ENCODE measurements at regions not wholly inside any gene's neighbourhood (a gene's known extent, or its start where the extent isn't known, plus 50 kb on each side); places are given as distances from the start of the nearest gene placed in this dataset.

GRCh38 chr13:89726690-89727435 lies 1620.6 kb upstream of the MIR17HG start:
- DNase-seq (ENCODE audit: low read depth): no peak

- no peak for DNase-seq (ENCODE audit: low read depth)
Measured at GRCh38 chr13:89733829-89734228, 1613.7 kb upstream of the MIR17HG start.

- no peak for DNase-seq (ENCODE audit: low read depth)
Measured at GRCh38 chr13:89737051-89737450, 1610.4 kb upstream of the MIR17HG start.

GRCh38 chr13:89738072-89738471 lies 1609.4 kb upstream of the MIR17HG start:
- no peak for DNase-seq (ENCODE audit: low read depth)

GRCh38 chr13:89740994-89741685 lies 1606.3 kb upstream of the MIR17HG start:
- DNase-seq (ENCODE audit: low read depth): no peak

GRCh38 chr13:89746554-89746953 lies 1600.9 kb upstream of the MIR17HG start:
- DNase-seq (ENCODE audit: low read depth): no peak

GRCh38 chr13:89748716-89749115 lies 1598.8 kb upstream of the MIR17HG start:
- no peak for DNase-seq (ENCODE audit: low read depth)

GRCh38 chr13:89749888-89750287 lies 1597.6 kb upstream of the MIR17HG start:
- DNase-seq (ENCODE audit: low read depth): no peak

GRCh38 chr13:89750371-89750770 lies 1597.1 kb upstream of the MIR17HG start:
- no peak for DNase-seq (ENCODE audit: low read depth)

GRCh38 chr13:89751432-89751930 lies 1596.0 kb upstream of the MIR17HG start:
- no peak for DNase-seq (ENCODE audit: low read depth)

GRCh38 chr13:89752394-89752793 lies 1595.1 kb upstream of the MIR17HG start:
- no peak for DNase-seq (ENCODE audit: low read depth)

GRCh38 chr13:89755729-89756492 lies 1591.6 kb upstream of the MIR17HG start:
- no peak for DNase-seq (ENCODE audit: low read depth)

GRCh38 chr13:89763005-89763404 lies 1584.5 kb upstream of the MIR17HG start:
- DNase-seq (ENCODE audit: low read depth): no peak

GRCh38 chr13:89783221-89783755 lies 1564.2 kb upstream of the MIR17HG start:
- no peak for DNase-seq (ENCODE audit: low read depth)

GRCh38 chr13:89784161-89784809 lies 1563.2 kb upstream of the MIR17HG start:
- DNase-seq (ENCODE audit: low read depth): no peak

GRCh38 chr13:89786531-89786930 lies 1561.0 kb upstream of the MIR17HG start:
- DNase-seq (ENCODE audit: low read depth): no peak

- no peak for DNase-seq (ENCODE audit: low read depth)
Measured at GRCh38 chr13:89790696-89791095, 1556.8 kb upstream of the MIR17HG start.

GRCh38 chr13:89791971-89792630 lies 1555.4 kb upstream of the MIR17HG start:
- DNase-seq (ENCODE audit: low read depth): no peak

- no peak for DNase-seq (ENCODE audit: low read depth)
Measured at GRCh38 chr13:89796196-89796595, 1551.3 kb upstream of the MIR17HG start.

GRCh38 chr13:89803839-89804238 lies 1543.6 kb upstream of the MIR17HG start:
- no peak for DNase-seq (ENCODE audit: low read depth)

- no peak for DNase-seq (ENCODE audit: low read depth)
Measured at GRCh38 chr13:89806594-89806993, 1540.9 kb upstream of the MIR17HG start.

All from stimulated activated CD8-positive, alpha-beta memory T cell treated with anti-CD3 and anti-CD28 coated beads, Interleukin-15, amount 100 ng/mL, for 1 hour (primary cell).